ENCODE measurements at regions not wholly inside any gene's neighbourhood (a gene's known extent, or its start where the extent isn't known, plus 50 kb on each side); places are given as distances from the start of the nearest gene placed in this dataset.

GRCh38 chr14:25521616-25522015 is 471.7 kb upstream of the STXBP6 start:
- Mint-ChIP-seq H3K9me3 (no peaks in the 10 kb centered on the region), H3K4me3 (no peak overlapping the region), H3K27me3 (ENCODE audit: low read depth) (no peaks in the 10 kb centered on the region), H3K4me1 (peaks cover 15 to 21% of the 10 kb centered on the region in 2 experiments), H3K27ac (no peak overlapping the region), H3K36me3 (ENCODE audit: insufficient read depth in 1 of 3, low read depth in 3 of 3) (no peaks in the 10 kb centered on the region)
- Histone ChIP-seq H4K20me1 (ENCODE audit: control insufficient read depth, insufficient read depth, insufficient read length) (no peaks in the 10 kb centered on the region), H3K27me3 (ENCODE audit: insufficient read depth, low read length) (no peaks in the 10 kb centered on the region), H3K18ac (ENCODE audit: insufficient read length, low read depth, low read length) (no peak overlapping the region), H3K4me1 (ENCODE audit: insufficient read depth, low read length) (no peaks in the 10 kb centered on the region; the same call in 1 of the 2 replicates), H3K79me2 (ENCODE audit: insufficient read depth, low read length) (no peaks in the 10 kb centered on the region), H3K23me2 (ENCODE audit: insufficient read length, low read depth, low read length, poor library complexity, severe bottlenecking) (no peaks in the 10 kb centered on the region), H4K8ac (replicated peaks; ENCODE audit: insufficient read length, low read depth, low read length) (no peak overlapping the region), H2BK20ac (ENCODE audit: low read depth, low read length, poor library complexity, severe bottlenecking) (no peak overlapping the region), H2AK5ac (ENCODE audit: insufficient read length, low read length) (no peak overlapping the region), H2BK120ac (ENCODE audit: low read depth, low read length, poor library complexity, severe bottlenecking) (no peak overlapping the region), H3K9me3 (ENCODE audit: control insufficient read depth, low read depth, low read length) (no peaks in the 10 kb centered on the region), H3K27ac (ENCODE audit: insufficient read length, low read depth, low read length) (no peak overlapping the region), H3K56ac (ENCODE audit: insufficient read length, low read depth, low read length) (no peak overlapping the region), H3K9ac (ENCODE audit: extremely low read depth, insufficient read length, low read length) (no peak overlapping the region), H3K4ac (ENCODE audit: low read depth, low read length) (no peak overlapping the region), H4K5ac (ENCODE audit: insufficient read length, low read depth, low read length) (no peak overlapping the region), H2BK12ac (ENCODE audit: insufficient read length, low read depth, low read length) (no peak overlapping the region), H3K79me1 (ENCODE audit: insufficient read depth, low read depth, low read length, poor library complexity, severe bottlenecking) (no peaks in the 10 kb centered on the region), H2BK15ac (ENCODE audit: low read depth, low read length) (no peak overlapping the region), H3K4me2 (ENCODE audit: insufficient read depth, insufficient read length, low read length) (no peak overlapping the region), H2BK5ac (ENCODE audit: insufficient read length, low read length) (no peak overlapping the region), H3K23ac (ENCODE audit: insufficient read length, low read depth, low read length) (no peak overlapping the region), H2AFZ (ENCODE audit: low read length) (no peak overlapping the region), H4K91ac (ENCODE audit: insufficient read length, low read depth, low read length) (no peak overlapping the region), H3K14ac (ENCODE audit: insufficient read depth, low read length) (no peak overlapping the region), H3T11ph (ENCODE audit: low read length) (no peak overlapping the region)
- no CpG with 5 or more reads among the region's 2 CpGs for WGBS (ENCODE audit: extremely low coverage, insufficient read length, low lambda C conversion rate)
- no peak for DNase-seq
- no peak for TF ChIP-seq CTCF (conservative IDR thresholded peaks at IDR 0.05)
